GM12878 (cell line): ENCODE measurements at regions not wholly inside any gene's neighbourhood (a gene's known extent, or its start where the extent isn't known, plus 50 kb on each side); places are given as distances from the start of the nearest gene placed in this dataset.

Experiments
- ASH2L ChIP-seq: fragments of 300-600, 200-600 bp; sonication (generic); IDR thresholded peaks from 2 replicates; pipeline ENCODE4 v1.6.1; 2017; ENCODE audit warnings: low read depth, mild to moderate bottlenecking, borderline replicate concordance
- BACH1 ChIP-seq: fragments of 450-650 bp; IDR thresholded peaks from 2 replicates; pipeline ENCODE4 v1.6.1; 2017; ENCODE audit warnings: mild to moderate bottlenecking, borderline replicate concordance
- BCLAF1 ChIP-seq: fragments of 450-650 bp; IDR thresholded peaks from 2 replicates; pipeline ENCODE4 v1.6.1; 2017; ENCODE audit warnings: antibody characterized with exemption, mild to moderate bottlenecking, moderate library complexity
- BHLHE40 ChIP-seq, 2 experiments: fragments of 450-650 bp in 1 of 2; IDR thresholded peaks; 2 replicates each; pipeline ENCODE4 v1.6.1; 2011 to 2017; ENCODE audit warnings: low read depth in 2 of 2, borderline replicate concordance in 1 of 2, improper control_type of control experiment in 1 of 2, low read length in 1 of 2, mild to moderate bottlenecking in 1 of 2
- CBX5 ChIP-seq: sonication (generic); IDR thresholded peaks from 2 replicates; pipeline ENCODE4 v1.6.1; 2016; ENCODE audit warnings: low read depth, moderate library complexity, mild to moderate bottlenecking, inconsistent platforms
- DPF2 ChIP-seq: fragments of 450-650 bp; IDR thresholded peaks from 2 replicates; pipeline ENCODE4 v1.6.1; 2017; ENCODE audit warnings: mild to moderate bottlenecking
- EED ChIP-seq: sonication (generic); IDR thresholded peaks from 2 replicates; pipeline ENCODE4 v1.6.1; 2016; ENCODE audit warnings: antibody characterized with exemption, low read depth
- EGR1 ChIP-seq, 2 experiments: IDR thresholded peaks; 1 replicate in 1 of 2; 2 replicates in 1 of 2; pipeline ENCODE4 v1.6.1; 2011 to 2012; ENCODE audit warnings: low read depth in 2 of 2, low read length in 2 of 2, borderline replicate concordance in 1 of 2, mild to moderate bottlenecking in 1 of 2, moderate library complexity in 1 of 2
- IRF4 ChIP-seq: IDR thresholded peaks from 2 replicates; pipeline ENCODE4 v1.6.1; 2011; ENCODE audit warnings: low read depth, low read length
- NFYB ChIP-seq: IDR thresholded peaks from 2 replicates; pipeline ENCODE4 v1.6.1; 2011; ENCODE audit warnings: low read depth, mild to moderate bottlenecking, low read length, improper control_type of control experiment, moderate library complexity; ENCODE audit not compliant: insufficient read depth
- POLR2A ChIP-seq: IDR thresholded peaks from 2 replicates; pipeline ENCODE4 v1.6.1; 2011; ENCODE audit warnings: low read depth, mild to moderate bottlenecking, low read length
- POU2F2 ChIP-seq: IDR thresholded peaks from 3 replicates; pipeline ENCODE4 v1.6.1; 2011; ENCODE audit warnings: low read depth, mild to moderate bottlenecking, low read length, borderline replicate concordance
- RAD51 ChIP-seq: fragments of 450-650 bp; IDR thresholded peaks from 2 replicates; pipeline ENCODE4 v1.6.1; 2016; ENCODE audit warnings: moderate library complexity, mild to moderate bottlenecking, inconsistent platforms
- RB1 ChIP-seq: fragments of 450-650 bp; formaldehyde crosslinking; IDR thresholded peaks from 2 replicates; pipeline ENCODE4 v1.6.1; 2017; ENCODE audit warnings: mild to moderate bottlenecking, borderline replicate concordance
- RUNX3 ChIP-seq: IDR thresholded peaks from 2 replicates; pipeline ENCODE4 v1.6.1; 2012; ENCODE audit warnings: low read length, inconsistent platforms
- SIX5 ChIP-seq: IDR thresholded peaks from 2 replicates; pipeline ENCODE4 v1.6.1; 2011; ENCODE audit warnings: mild to moderate bottlenecking, low read depth, low read length, moderate library complexity; ENCODE audit not compliant: severe bottlenecking
- SMAD5 ChIP-seq: IDR thresholded peaks from 2 replicates; pipeline ENCODE4 v1.6.1; 2016; ENCODE audit warnings: antibody characterized with exemption, low read depth
- ZNF207 ChIP-seq: fragments of 450-650 bp; IDR thresholded peaks from 2 replicates; pipeline ENCODE4 v1.6.1; 2014; ENCODE audit warnings: antibody characterized with exemption, mild to moderate bottlenecking, borderline replicate concordance
- ZNF24 ChIP-seq: fragments of 450-650 bp; IDR thresholded peaks from 2 replicates; pipeline ENCODE4 v1.6.1; 2017; ENCODE audit warnings: antibody characterized with exemption, mild to moderate bottlenecking
- ZNF687 ChIP-seq: fragments of 450-650 bp; IDR thresholded peaks from 2 replicates; pipeline ENCODE4 v1.6.1; 2017; ENCODE audit warnings: mild to moderate bottlenecking, moderate library complexity
- ZSCAN29 ChIP-seq: fragments of 450-650 bp; IDR thresholded peaks from 2 replicates; pipeline ENCODE4 v1.6.1; 2017; ENCODE audit warnings: mild to moderate bottlenecking, moderate library complexity
- ZZZ3 ChIP-seq: IDR thresholded peaks from 2 replicates; pipeline ENCODE4 v1.6.1; 2011; ENCODE audit warnings: low read depth; ENCODE audit not compliant: control insufficient read depth, insufficient read length

- no peak for TF ChIP-seq BCLAF1
- no peak for TF ChIP-seq ZNF687
- TF ChIP-seq ZNF207: no peak
- no peak for TF ChIP-seq SMAD5
- peak; percentile 54 for TF ChIP-seq RUNX3
- TF ChIP-seq BACH1: no peak
- TF ChIP-seq ZZZ3: no peak
- TF ChIP-seq SIX5: no peak
- TF ChIP-seq EGR1 (IDR thresholded peaks at IDR 0.05; ENCODE audit: borderline replicate concordance in 1 of 2, low read depth in 2 of 2, low read length in 2 of 2): no peak
- TF ChIP-seq BHLHE40 (IDR thresholded peaks at IDR 0.05; ENCODE audit: borderline replicate concordance in 1 of 2, low read depth in 2 of 2, low read length in 1 of 2): no peak
- TF ChIP-seq ZSCAN29: no peak
- peak; percentile 32; the same call in 1 of the 3 replicates for TF ChIP-seq POU2F2
- TF ChIP-seq EED: 0 out of 2 replicates have a peak, but pooled peaks have one; percentile 26
- no peak for TF ChIP-seq DPF2
- no peak for TF ChIP-seq RB1
- TF ChIP-seq NFYB: no peak
- no peak for TF ChIP-seq POLR2A
- peak; percentile 71 for TF ChIP-seq ZNF24
- TF ChIP-seq IRF4: peak; percentile 36; the same call in 1 of the 2 replicates
- TF ChIP-seq ASH2L: no peak
- TF ChIP-seq CBX5: peak; percentile 43; the same call in 1 of the 2 replicates
- no peak for TF ChIP-seq RAD51
Observed at GRCh38 chr4:112895811-112896608, 153.4 kb upstream of the ANK2 start (continued).
